NCI-H1694 (cell line): ENCODE measurements at regions not wholly inside any gene's neighbourhood (a gene's known extent, or its start where the extent isn't known, plus 50 kb on each side); places are given as distances from the start of the nearest gene placed in this dataset.
"Not testable (repeated sequence)": the region's sequence is repeated elsewhere in the genome, so short reads cannot be mapped to it uniquely, and the experiment has no call there.

ENCODE experiments used
- DNase-seq: peaks from one replicate; lab custom pipeline; 2025; lab: John Stamatoyannopoulos, UW

DNA sequence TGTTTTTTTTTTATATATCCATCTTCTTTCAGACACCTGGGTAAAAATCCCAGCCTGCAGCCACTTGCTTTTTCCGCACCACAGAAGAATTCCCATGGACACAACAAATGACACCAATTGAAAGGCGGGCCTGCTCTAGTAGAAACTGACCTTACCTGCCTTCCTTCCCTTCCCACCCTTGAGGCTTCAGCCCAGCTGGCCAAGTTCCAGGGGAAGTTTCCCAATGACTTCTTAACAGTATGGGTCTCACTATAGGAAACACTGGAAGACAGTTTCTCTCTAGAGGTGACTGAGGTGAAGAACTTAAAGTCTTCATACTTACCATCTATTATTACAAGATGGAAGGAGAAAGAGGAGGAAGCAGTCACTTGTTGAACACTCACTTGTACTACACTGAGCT, 714.2 kb upstream of the NR2F2 start:
- no peak for DNase-seq

- DNase-seq = no peak
These were observed 709.4 kb upstream of the NR2F2 start for GRCh38 chr15:95620934-95621579.

- no peak for DNase-seq
These were observed 707.7 kb upstream of the NR2F2 start for GRCh38 chr15:95622843-95623242.

GRCh38 chr15:95624100-95624499, 706.4 kb upstream of the NR2F2 start:
- DNase-seq = no peak

DNA sequence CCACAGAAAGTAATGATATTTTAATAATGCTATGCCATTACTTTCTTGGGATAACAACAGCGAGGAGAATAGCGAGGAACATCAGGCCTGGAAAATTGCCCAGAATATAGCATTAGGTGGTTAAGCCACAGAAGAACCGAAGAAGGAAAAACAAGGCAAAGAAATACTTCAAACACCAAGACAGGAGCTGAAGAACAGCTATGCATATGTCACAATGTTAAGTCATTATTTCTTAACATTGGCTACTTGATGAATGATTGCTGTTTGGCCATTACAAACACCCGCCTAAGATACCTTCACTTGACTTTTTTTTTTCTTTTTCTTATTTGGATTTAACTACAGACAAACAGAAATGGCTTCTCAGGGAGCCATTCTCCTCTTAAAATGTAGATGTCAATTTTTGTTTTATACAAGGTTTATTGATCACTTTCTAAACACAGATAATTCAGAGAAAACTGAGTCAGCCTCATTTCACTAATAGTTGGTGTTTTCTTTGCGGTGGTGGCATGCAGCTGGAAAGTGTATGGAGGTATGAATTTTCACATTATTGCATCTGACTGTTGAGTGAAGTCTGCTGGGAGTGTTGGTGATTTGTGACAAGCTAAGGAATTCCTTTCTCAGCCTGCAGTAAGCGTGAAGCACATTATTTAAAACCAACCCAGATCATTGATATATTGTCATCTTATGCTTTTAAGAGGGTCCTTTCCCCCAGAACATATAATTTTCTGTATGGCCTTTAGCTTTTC, 705.7 kb upstream of the NR2F2 start:
- no peak for DNase-seq

- DNase-seq = no peak
These were observed 703.8 kb upstream of the NR2F2 start for GRCh38 chr15:95626501-95627361.

GRCh38 chr15:95629503-95630168, 700.9 kb upstream of the NR2F2 start:
- DNase-seq = no peak

GRCh38 chr15:95630683-95631082, 699.8 kb upstream of the NR2F2 start:
- no peak for DNase-seq

DNA sequence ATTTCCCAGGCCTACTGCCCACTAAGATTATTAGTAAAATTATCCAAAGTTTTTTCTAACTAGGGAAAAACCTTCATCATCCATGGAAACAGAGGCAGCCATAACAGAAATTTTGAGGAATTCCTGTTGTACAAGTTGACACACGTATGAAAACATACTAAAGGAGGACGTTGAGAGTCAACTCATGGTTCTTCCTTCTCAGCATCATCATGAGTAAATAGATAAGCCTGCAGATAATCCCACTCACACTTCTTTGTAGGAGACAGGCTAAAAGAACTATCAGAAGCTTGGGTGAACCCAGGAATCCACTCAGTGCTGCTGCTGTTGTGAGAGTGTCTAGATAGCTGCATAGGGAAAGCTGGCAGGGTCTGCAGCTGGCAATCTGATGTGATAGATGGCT, 694.8 kb upstream of the NR2F2 start:
- no peak for DNase-seq

DNA sequence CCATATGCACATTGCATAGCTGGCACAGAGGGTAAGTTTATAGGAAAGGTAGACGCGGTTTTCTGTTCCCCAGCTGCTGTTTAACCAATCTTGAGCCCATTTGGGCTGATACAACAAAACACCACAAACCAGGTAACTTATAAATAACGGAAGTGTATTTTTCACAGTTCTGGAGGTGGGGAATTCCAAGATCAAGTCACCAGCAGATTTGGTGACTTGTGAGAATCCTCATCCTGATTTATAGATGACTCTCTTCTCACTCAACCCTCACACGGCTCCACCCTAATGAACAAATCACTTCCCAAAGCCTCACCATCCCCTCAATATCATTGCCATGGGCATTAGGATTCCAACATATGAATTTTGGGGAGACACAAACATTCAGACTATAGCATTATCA, 694.4 kb upstream of the NR2F2 start:
- DNase-seq = no peak

DNA sequence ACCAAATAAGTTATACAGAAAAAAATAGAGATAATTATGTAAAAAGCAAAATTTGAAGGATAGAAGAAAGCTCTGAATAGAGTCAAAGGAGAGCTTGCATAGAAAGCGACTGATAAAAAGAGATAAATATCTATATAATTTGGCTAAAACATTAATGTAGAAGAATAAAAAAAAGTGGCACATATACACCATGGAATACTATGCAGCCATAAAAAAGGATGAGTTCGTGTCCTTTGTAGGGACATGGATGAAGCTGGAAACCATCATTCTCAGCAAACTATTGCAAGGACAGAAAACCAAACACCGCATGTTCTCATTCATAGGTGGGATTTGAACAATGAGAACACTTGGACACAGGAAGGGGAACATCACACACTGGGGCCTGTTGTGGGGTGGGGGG, 693.3 kb upstream of the NR2F2 start:
- not testable (repeated sequence) for DNase-seq

- DNase-seq = no peak
These were observed 691.3 kb upstream of the NR2F2 start for GRCh38 chr15:95639208-95639607.

- DNase-seq = no peak
These were observed 686.2 kb upstream of the NR2F2 start for GRCh38 chr15:95644100-95644875.

- no peak for DNase-seq
These were observed 684.6 kb upstream of the NR2F2 start for GRCh38 chr15:95645791-95646338.

GRCh38 chr15:95646484-95647273, 683.8 kb upstream of the NR2F2 start:
- DNase-seq = no peak

DNA sequence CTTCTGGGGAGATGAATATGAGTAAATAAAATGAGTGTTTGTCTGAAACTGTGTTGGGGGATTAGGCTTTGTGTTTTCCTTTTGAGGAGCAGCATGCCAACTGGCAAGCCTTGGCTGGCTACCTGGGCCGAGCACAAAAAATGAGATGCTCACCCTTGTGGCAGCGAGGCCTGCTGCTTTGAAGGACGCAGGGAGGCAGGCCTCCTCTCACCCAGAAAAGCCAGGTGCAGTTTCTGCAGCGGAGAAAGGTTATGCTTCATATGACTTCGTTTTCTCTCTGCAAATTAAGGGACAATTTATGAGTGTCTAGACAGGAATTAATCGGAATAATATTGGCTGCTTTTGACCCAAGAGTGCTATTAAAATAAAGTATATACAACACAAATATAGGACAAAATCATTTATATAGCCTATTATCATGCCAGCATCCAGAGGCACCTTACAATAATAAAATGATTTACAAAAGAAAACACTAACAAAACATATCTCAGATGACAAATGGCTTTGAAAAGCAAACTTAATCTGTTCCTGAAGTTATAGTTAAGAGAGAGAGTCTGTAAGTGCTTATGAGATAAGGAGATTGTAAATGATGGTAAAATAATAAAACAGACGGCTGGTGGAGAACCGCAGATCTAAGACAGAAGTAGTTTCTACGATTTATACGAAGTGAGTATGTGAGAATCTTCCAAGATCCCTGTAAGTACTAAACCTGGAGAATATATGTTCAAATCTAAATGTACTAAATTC, 682.8 kb upstream of the NR2F2 start:
- DNase-seq = no peak

DNA sequence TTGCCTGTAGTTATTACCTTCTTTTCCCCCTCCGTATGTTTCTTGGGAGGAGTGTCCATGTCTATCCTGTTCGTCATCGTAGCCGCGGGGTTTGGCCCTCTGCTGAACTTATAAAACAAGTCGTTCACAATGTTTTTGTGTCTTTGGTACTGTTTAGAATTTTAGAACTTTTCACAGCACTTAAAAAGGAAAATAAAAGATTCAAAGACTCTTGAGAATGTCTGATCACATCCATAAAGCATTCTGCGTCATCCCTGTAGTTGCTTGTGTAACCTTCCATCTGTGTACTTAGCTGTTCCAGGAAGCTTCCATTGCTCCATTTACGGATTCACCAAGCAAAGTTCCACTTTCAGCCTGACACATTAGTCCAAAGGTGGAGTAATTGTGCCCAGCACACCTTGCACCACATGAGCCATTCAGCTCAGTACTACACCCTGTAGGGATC, 677.1 kb upstream of the NR2F2 start:
- no peak for DNase-seq

- no peak for DNase-seq
These were observed 675.4 kb upstream of the NR2F2 start for GRCh38 chr15:95655089-95655607.

- no peak for DNase-seq
These were observed 673.9 kb upstream of the NR2F2 start for GRCh38 chr15:95656595-95656994.
